CD8-positive, alpha-beta memory T cell (primary cell): ENCODE measurements at regions not wholly inside any gene's neighbourhood (a gene's known extent, or its start where the extent isn't known, plus 50 kb on each side); places are given as distances from the start of the nearest gene placed in this dataset.

Source experiments
- CTCF ChIA-PET: fragments of 350-600 bp; sonication (Branson Sonifier 250); formaldehyde crosslinking; loops from one replicate; lab custom pipeline; 2021; ENCODE audit warnings: antibody characterized with exemption; lab: Charles Lee
- POLR2A ChIA-PET: fragments of 350-600 bp; sonication (Branson Sonifier 250); formaldehyde crosslinking; loops from one replicate; lab custom pipeline; 2021; ENCODE audit warnings: antibody characterized with exemption; lab: Charles Lee
- DNase-seq, 5 donors: peaks; one replicate each; pipeline versions ENCODE4 v3.0.0 to v3.0.0-alpha.2; 2020 to 2022; ENCODE audit warnings: mixed read lengths in 1 of 5
- H3K27ac ChIP-seq: one replicate; pipeline ENCODE4 v1.7.0; 2013; ENCODE audit warnings: low read depth, mild to moderate bottlenecking, low read length, moderate library complexity
- H3K27me3 ChIP-seq: 2 replicates; pipeline ENCODE4 v1.7.0; 2013; ENCODE audit warnings: low read length, mild to moderate bottlenecking; ENCODE audit not compliant: insufficient read depth, poor library complexity, severe bottlenecking
- H3K36me3 ChIP-seq: 2 replicates; pipeline ENCODE4 v1.7.0; 2013; ENCODE audit warnings: mild to moderate bottlenecking, low read length, moderate library complexity; ENCODE audit not compliant: insufficient read depth
- H3K4me1 ChIP-seq: 2 replicates; pipeline ENCODE4 v1.7.0; 2013; ENCODE audit warnings: mild to moderate bottlenecking, low read length, moderate library complexity; ENCODE audit not compliant: insufficient read depth
- H3K4me3 ChIP-seq: 2 replicates; pipeline ENCODE4 v1.7.0; 2013; ENCODE audit warnings: mild to moderate bottlenecking, low read length
- H3K9me3 ChIP-seq: 2 replicates; pipeline ENCODE4 v1.7.0; 2013; ENCODE audit warnings: mild to moderate bottlenecking, low read length
- H3K27ac Mint-ChIP-seq, 8 donors: one replicate each; pipeline ENCODE4 v1.8.0; 2020 to 2021; ENCODE audit warnings: mixed read lengths in 8 of 8, mild to moderate bottlenecking in 6 of 8, inconsistent platforms in 3 of 8, moderate library complexity in 3 of 8
- H3K27me3 Mint-ChIP-seq, 2 donors: one replicate each; pipeline ENCODE4 v1.8.0; 2020 to 2021; ENCODE audit warnings: mixed read lengths in 2 of 2, mild to moderate bottlenecking in 1 of 2, moderate library complexity in 1 of 2
- H3K36me3 Mint-ChIP-seq, 3 donors: one replicate each; pipeline ENCODE4 v1.8.0; 2020 to 2021; ENCODE audit warnings: mixed read lengths in 3 of 3, inconsistent platforms in 1 of 3, mild to moderate bottlenecking in 1 of 3
- H3K4me1 Mint-ChIP-seq, 3 donors: one replicate each; pipeline ENCODE4 v1.8.0; 2020 to 2021; ENCODE audit warnings: mixed read lengths in 3 of 3, inconsistent platforms in 1 of 3, mild to moderate bottlenecking in 1 of 3
- H3K4me3 Mint-ChIP-seq, 7 donors: one replicate each; pipeline ENCODE4 v1.8.0; 2020 to 2021; ENCODE audit warnings: mixed read lengths in 7 of 7, mild to moderate bottlenecking in 6 of 7, moderate library complexity in 4 of 7, inconsistent platforms in 2 of 7
- H3K9me3 Mint-ChIP-seq, 5 donors: one replicate each; pipeline ENCODE4 v1.8.0; 2020 to 2022; ENCODE audit warnings: mixed read lengths in 5 of 5, mild to moderate bottlenecking in 3 of 5, moderate library complexity in 2 of 5, inconsistent platforms in 1 of 5

- H3K4me1 ChIP-seq = no peaks in the 10 kb centered on the region
- H3K4me3 Mint-ChIP-seq = no peak overlapping the region
- DNase-seq = no peak
- H3K4me3 ChIP-seq = no peak overlapping the region
- CTCF ChIA-PET = no interaction called here
- H3K27ac Mint-ChIP-seq = no peak overlapping the region
- no peak overlapping the region for H3K27ac ChIP-seq
- H3K9me3 Mint-ChIP-seq = peaks cover 0 to 7% (median 1%) of the 10 kb centered on the region in 5 donors
- H3K27me3 Mint-ChIP-seq = no peaks in the 10 kb centered on the region
- no peaks in the 10 kb centered on the region for H3K9me3 ChIP-seq
- POLR2A ChIA-PET = no interaction called here
- H3K27me3 ChIP-seq = no peaks in the 10 kb centered on the region
- no peaks in the 10 kb centered on the region for H3K36me3 Mint-ChIP-seq
- no peaks in the 10 kb centered on the region for H3K36me3 ChIP-seq
- H3K4me1 Mint-ChIP-seq = no peaks in the 10 kb centered on the region
Observed at GRCh38 chr12:87687362-87687761, 341.8 kb downstream of the C12orf50 start.

- H3K9me3 Mint-ChIP-seq = peaks cover 0 to 7% (median 0%) of the 10 kb centered on the region in 5 donors
- H3K36me3 Mint-ChIP-seq = no peaks in the 10 kb centered on the region
- no peak overlapping the region for H3K4me3 Mint-ChIP-seq
- ChIA-PET POLR2A (no interaction called here), CTCF (no interaction called here)
- H3K4me1 ChIP-seq = no peaks in the 10 kb centered on the region
- no peaks in the 10 kb centered on the region for H3K4me1 Mint-ChIP-seq
- no peak for DNase-seq
- H3K4me3 ChIP-seq = no peak overlapping the region
- no peaks in the 10 kb centered on the region for H3K27me3 Mint-ChIP-seq
- H3K27ac ChIP-seq = no peak overlapping the region
- no peaks in the 10 kb centered on the region for H3K36me3 ChIP-seq
- H3K27me3 ChIP-seq = no peaks in the 10 kb centered on the region
- no peak overlapping the region for H3K27ac Mint-ChIP-seq
- no peaks in the 10 kb centered on the region for H3K9me3 ChIP-seq
Observed at GRCh38 chr12:87685696-87686095, 343.5 kb downstream of the C12orf50 start.

GRCh38 chr12:87679251-87679650 is 349.9 kb downstream of the C12orf50 start:
- H3K27ac Mint-ChIP-seq = no peak overlapping the region
- H3K36me3 Mint-ChIP-seq = no peaks in the 10 kb centered on the region
- POLR2A ChIA-PET = no interaction called here
- no peak overlapping the region for H3K27ac ChIP-seq
- H3K4me1 ChIP-seq = no peaks in the 10 kb centered on the region
- H3K4me3 Mint-ChIP-seq = no peak overlapping the region
- H3K9me3 Mint-ChIP-seq = peaks cover 0 to 2% (median 0%) of the 10 kb centered on the region in 5 donors
- H3K27me3 Mint-ChIP-seq = no peaks in the 10 kb centered on the region
- no peak for DNase-seq
- CTCF ChIA-PET = no interaction called here
- no peak overlapping the region for H3K4me3 ChIP-seq
- H3K9me3 ChIP-seq = no peaks in the 10 kb centered on the region
- H3K27me3 ChIP-seq = no peaks in the 10 kb centered on the region
- H3K4me1 Mint-ChIP-seq = no peaks in the 10 kb centered on the region
- no peaks in the 10 kb centered on the region for H3K36me3 ChIP-seq

- Mint-ChIP-seq H3K27me3 (no peaks in the 10 kb centered on the region), H3K36me3 (no peaks in the 10 kb centered on the region), H3K4me3 (no peak overlapping the region), H3K27ac (no peak overlapping the region), H3K4me1 (no peaks in the 10 kb centered on the region), H3K9me3 (peaks cover 0 to 2% (median 0%) of the 10 kb centered on the region in 5 donors)
- Histone ChIP-seq H3K27me3 (no peaks in the 10 kb centered on the region), H3K36me3 (no peaks in the 10 kb centered on the region), H3K4me3 (no peak overlapping the region), H3K4me1 (no peaks in the 10 kb centered on the region), H3K27ac (no peak overlapping the region), H3K9me3 (no peaks in the 10 kb centered on the region)
- POLR2A ChIA-PET = no interaction called here
- DNase-seq = no peak
- CTCF ChIA-PET = no interaction called here
Observed at GRCh38 chr12:87678453-87678852, 350.7 kb downstream of the C12orf50 start.

- H3K36me3 ChIP-seq = no peaks in the 10 kb centered on the region
- H3K9me3 ChIP-seq = no peaks in the 10 kb centered on the region
- H3K4me1 ChIP-seq = no peaks in the 10 kb centered on the region
- Mint-ChIP-seq H3K4me1 (no peaks in the 10 kb centered on the region), H3K4me3 (no peak overlapping the region), H3K36me3 (no peaks in the 10 kb centered on the region), H3K27ac (no peak overlapping the region), H3K27me3 (no peaks in the 10 kb centered on the region), H3K9me3 (peaks cover 0 to 2% (median 0%) of the 10 kb centered on the region in 5 donors)
- POLR2A ChIA-PET = no interaction called here
- no peak overlapping the region for H3K4me3 ChIP-seq
- no peaks in the 10 kb centered on the region for H3K27me3 ChIP-seq
- CTCF ChIA-PET = no interaction called here
- no peak for DNase-seq
- H3K27ac ChIP-seq = no peak overlapping the region
Observed at GRCh38 chr12:87676731-87677130, 352.5 kb downstream of the C12orf50 start.

- Mint-ChIP-seq H3K36me3 (no peaks in the 10 kb centered on the region), H3K9me3 (peaks cover 0 to 2% (median 0%) of the 10 kb centered on the region in 5 donors), H3K27ac (no peak overlapping the region), H3K4me1 (no peaks in the 10 kb centered on the region), H3K4me3 (no peak overlapping the region), H3K27me3 (no peaks in the 10 kb centered on the region)
- no peak overlapping the region for H3K4me3 ChIP-seq
- ChIA-PET POLR2A (no interaction called here), CTCF (no interaction called here)
- H3K36me3 ChIP-seq = no peaks in the 10 kb centered on the region
- DNase-seq = no peak
- no peaks in the 10 kb centered on the region for H3K27me3 ChIP-seq
- H3K27ac ChIP-seq = no peak overlapping the region
- no peaks in the 10 kb centered on the region for H3K4me1 ChIP-seq
- no peaks in the 10 kb centered on the region for H3K9me3 ChIP-seq
Observed at GRCh38 chr12:87671757-87672156, 357.4 kb downstream of the C12orf50 start.

GRCh38 chr12:87670448-87670847 is 358.8 kb downstream of the C12orf50 start:
- ChIA-PET CTCF (no interaction called here), POLR2A (no interaction called here)
- no peak overlapping the region for H3K27ac Mint-ChIP-seq
- no peak overlapping the region for H3K4me3 Mint-ChIP-seq
- H3K4me1 Mint-ChIP-seq = no peaks in the 10 kb centered on the region
- Histone ChIP-seq H3K27ac (no peak overlapping the region), H3K9me3 (no peaks in the 10 kb centered on the region), H3K36me3 (no peaks in the 10 kb centered on the region), H3K4me1 (no peaks in the 10 kb centered on the region), H3K4me3 (no peak overlapping the region), H3K27me3 (no peaks in the 10 kb centered on the region)
- no peaks in the 10 kb centered on the region for H3K36me3 Mint-ChIP-seq
- no peak for DNase-seq
- peaks cover 0 to 2% (median 0%) of the 10 kb centered on the region in 5 donors for H3K9me3 Mint-ChIP-seq
- no peaks in the 10 kb centered on the region for H3K27me3 Mint-ChIP-seq

- H3K4me3 ChIP-seq = no peak overlapping the region
- H3K27ac ChIP-seq = no peak overlapping the region
- no peak for DNase-seq
- no peaks in the 10 kb centered on the region for H3K9me3 ChIP-seq
- Mint-ChIP-seq H3K4me1 (peaks cover 2 to 4% (median 4%) of the 10 kb centered on the region in 3 donors), H3K9me3 (peaks cover 0 to 4% (median 2%) of the 10 kb centered on the region in 5 donors), H3K27me3 (no peaks in the 10 kb centered on the region), H3K27ac (no peak overlapping the region), H3K36me3 (no peaks in the 10 kb centered on the region), H3K4me3 (no peak overlapping the region)
- CTCF ChIA-PET = no interaction called here
- POLR2A ChIA-PET = no interaction called here
- H3K36me3 ChIP-seq = no peaks in the 10 kb centered on the region
- no peaks in the 10 kb centered on the region for H3K27me3 ChIP-seq
- no peaks in the 10 kb centered on the region for H3K4me1 ChIP-seq
Observed at GRCh38 chr12:87667378-87667777, 361.8 kb downstream of the C12orf50 start.
